ENCODE measurements at regions not wholly inside any gene's neighbourhood (a gene's known extent, or its start where the extent isn't known, plus 50 kb on each side); places are given as distances from the start of the nearest gene placed in this dataset.
A peak's percentile ranks its signal among the peaks of the same experiment; 100 is the strongest.

DNA sequence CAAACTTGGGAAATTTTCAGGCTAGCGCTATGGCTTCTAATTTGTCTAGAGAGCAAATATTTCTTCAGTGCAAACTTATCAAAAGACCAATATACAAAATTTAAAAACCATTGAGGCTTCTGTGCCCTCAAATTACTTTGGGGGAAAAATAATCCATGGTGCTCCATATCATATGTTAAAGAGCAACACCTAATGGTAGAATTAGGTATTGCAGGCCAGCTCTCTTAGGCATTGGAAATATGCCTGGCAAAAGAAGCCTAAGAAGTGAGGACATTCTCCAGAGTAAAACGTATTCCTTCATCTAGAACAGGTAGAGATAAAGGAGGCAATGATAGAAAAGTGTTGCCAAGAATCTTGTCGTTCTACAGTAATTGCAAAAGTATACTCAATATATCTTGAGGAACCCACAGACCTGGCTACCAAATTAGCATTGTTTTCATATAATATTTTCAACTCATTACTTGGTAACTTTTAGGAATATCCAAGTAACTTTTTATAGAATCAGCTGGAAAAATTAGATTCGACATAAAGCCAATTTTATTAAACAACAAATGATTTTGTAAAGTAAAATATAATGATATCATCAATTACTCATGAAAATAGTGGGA, 401.1 kb downstream of the BCL11A start:
- peak; percentile 30 for DNase-seq

DNA sequence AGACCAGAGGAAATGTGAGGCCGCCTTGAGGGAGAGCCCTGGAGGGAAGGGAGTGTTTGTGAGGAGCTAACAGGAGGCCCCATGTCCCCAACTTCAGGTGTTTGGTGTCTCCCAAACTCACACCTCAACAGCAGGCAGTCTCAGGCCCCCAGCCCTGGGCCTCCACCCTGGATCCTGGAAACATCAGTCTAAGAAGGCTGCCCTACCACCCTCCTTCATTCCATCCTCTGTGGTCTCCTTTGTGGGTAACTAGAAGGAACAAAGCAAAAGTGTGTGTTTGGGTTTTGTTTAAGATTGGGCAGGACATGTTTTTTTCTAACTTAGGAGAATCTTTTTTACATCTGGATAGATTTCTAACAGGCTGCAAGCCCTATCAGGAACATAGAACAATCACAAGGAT, 404.3 kb downstream of the BCL11A start:
- DNase-seq: no peak

DNA sequence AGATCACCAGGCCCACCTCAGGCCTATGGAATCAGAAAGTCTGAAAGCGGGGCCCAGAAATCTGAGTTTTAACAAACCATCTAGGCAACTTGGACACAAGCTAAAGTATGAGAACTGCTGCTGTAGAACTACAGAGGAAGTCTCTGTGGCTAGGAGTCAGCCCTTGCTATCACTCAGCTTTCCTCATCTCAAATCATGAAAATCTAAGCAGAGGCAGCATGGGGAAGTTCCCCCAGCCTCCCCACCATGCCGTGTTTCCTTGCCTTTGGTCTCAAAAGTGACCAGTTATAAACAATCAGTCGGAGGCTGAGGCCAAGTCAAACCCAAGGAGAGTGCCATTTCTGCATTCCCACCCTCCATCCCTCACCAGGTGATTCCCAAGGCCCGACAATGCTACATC, 404.7 kb downstream of the BCL11A start:
- DNase-seq: no peak

DNA sequence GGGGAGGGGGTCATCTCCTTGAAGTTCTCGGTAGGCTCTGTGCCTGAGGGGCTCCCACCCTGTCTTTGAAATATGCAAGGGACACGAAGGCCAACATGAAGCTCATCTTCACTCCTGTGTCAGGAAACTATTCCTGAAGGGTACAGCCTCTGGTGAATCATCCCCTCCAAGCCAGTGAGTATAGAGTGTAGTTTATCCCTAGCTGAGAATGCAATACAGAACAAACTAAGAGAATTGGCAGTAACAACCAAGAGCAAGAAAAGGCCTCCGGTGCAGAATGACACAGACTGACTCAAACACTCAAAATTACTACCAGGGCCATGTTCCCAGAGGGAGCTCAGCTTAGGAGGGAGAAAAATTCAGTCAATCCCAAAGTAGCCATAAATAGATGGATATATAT, 413.3 kb downstream of the BCL11A start:
- peak; percentile 69 for DNase-seq

DNA sequence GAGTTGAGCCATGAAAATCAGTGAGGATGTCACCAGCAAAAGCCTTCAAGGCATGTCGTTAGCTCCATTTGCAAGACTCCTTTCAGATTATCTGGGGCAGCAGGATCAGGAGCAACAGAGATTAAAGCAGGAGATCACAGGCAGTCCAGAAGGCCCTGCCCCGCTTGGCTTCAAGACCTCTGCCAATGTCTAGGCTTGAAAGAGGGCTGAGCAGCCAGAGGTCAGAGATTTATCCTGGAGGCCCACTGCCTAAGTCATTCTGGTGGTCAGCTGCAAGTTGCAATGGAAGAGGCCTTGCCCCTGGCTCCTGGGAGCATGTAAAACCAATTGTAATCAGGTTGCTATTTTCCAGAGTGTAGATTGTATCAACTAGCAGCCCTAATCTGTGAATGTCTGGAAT, 416.5 kb downstream of the BCL11A start:
- no peak for DNase-seq

DNA sequence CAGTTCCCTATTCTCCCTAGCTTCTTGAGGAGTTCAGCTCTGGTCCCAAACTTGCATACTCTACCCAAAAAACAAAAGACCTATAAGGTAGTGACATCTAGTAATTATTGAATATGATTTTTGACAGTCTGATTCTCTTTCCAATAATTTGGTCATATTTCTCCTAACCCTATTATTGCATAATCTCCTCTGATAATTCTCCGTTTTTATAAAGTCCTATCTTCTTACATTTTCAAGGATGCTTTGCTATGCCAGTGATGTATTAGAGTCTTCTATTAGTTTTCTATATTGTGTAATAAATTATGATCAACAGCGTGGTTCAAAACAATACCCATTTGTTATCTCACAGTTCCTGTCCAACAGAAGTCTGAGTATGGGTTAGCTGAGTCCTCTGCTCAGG, 426.3 kb downstream of the BCL11A start:
- no peak for DNase-seq

DNA sequence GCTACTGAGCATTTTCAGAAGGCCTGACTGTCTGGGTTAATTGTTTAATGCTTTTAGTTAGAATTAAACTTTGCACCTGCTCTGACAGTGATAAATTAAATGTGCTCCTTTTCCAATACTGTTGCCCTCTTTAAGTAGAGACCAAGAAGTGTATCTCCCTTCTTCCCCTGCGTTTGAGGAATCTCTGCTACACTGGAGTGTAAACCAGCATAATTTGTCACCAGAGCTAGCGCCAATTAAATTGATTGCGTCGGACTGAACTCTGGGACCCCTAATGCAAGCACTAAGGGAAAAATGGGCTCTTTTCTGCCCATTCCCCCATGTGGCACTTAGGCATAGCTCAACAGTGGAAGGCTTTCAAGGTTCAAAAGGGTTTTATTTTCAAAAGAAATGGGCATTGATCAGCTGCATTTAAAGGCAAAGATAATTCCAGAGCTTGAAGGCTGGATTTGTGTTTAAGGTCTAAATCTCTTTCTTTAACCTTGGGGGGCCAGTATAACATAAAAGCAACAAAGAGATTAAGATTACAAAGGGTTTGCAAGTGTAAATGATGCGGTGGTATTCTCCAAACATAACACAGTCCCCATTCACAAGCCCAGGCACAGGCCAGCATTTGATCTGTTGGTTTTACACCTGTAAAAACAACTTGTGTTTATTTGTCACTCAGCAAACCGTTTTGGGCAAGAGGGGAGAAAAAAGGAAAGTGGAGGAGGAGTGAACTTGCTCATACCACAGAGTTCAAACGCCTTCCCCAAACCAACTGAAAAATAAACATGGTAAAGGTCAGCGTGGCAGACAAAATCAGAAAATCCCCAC, 427.6 kb downstream of the BCL11A start:
- no peak for DNase-seq

DNA sequence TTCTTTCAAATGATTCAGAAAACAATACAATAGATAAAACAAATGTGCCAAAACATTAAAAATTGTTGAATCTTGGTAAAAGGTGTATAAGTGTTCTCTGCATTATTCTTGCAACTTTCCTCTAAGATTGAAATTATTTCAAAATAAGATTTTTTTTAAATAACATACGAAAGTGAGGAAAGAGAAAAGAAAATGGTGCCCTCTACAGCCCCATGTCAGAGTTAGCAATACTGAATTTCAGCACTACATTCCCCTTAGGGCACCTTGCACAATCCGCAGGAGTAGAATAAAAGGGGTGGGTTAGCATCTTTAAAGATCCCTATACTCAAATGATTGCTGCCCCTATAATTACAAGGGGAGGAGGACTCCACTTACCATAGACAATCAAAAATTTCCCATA, 433.7 kb downstream of the BCL11A start:
- DNase-seq: no peak

DNA sequence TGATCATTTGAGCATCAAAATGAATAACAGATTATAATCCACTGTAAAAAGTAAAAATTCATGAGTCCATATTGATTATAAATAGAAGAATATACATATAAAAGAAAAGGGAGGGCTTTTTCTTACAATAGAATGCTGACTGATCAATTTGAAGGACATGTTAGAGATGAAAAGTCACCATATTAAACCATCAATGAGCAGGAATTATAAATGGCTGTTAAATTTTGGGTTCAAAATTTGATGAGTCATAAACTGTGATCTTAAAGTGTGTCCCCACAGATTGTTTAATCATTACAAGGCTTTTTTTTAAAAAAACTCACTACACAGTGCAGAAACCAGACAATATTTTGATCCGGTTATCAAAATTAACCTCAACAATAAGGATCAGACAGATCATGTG, 434.5 kb downstream of the BCL11A start:
- no peak for DNase-seq

DNA sequence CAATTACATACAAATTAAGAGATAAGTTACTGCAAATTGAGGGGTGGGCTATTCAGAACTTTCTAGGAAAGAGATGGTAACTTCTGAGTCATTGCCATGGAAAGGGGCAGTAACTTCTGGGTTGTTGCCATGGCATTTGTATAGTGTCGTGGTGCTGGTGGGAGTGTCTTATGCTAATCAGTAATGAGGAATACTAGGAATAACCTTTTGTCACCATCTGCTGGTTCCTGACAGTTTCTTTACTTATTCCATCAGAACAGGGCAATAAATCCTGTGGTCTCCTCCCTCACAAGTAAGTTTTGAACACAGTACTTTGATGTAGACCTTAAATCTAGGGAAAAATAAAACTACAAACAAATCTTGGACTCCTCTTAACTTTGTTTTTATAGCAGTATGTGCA, 435.4 kb downstream of the BCL11A start:
- peak; percentile 16 for DNase-seq

DNA sequence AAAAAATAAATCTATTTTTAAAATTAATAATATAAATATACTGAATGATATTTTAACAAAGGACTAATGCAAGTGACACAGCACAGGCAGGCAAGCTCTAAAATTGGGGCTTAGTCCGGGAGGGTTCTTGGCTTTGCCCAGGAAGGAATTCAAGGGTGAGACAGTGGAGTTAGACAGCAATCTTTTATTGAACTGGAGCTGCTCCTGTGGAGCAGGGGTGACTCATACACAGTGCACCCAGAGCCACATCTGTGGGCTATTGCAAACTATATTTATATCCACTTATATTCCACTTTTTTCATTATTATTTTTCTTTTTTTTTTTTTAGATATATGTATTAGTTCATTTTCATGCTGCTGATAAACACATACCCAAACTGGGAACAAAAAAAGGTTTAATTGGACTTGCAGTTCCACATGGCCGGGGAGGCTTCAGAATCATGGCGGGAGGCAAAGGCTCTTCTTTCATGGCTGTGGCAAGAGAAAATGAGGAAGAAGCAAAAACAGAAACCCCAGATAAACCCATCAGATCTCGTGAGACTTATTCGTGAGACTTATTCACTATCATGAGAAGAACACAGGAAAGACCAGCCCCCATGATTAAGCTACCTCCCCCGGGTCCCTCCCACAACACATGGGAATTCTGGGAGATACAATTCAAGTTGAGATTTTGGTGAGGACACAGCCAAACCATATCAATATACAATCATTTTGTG, 437.1 kb downstream of the BCL11A start:
- peak; percentile 53 for DNase-seq

DNA sequence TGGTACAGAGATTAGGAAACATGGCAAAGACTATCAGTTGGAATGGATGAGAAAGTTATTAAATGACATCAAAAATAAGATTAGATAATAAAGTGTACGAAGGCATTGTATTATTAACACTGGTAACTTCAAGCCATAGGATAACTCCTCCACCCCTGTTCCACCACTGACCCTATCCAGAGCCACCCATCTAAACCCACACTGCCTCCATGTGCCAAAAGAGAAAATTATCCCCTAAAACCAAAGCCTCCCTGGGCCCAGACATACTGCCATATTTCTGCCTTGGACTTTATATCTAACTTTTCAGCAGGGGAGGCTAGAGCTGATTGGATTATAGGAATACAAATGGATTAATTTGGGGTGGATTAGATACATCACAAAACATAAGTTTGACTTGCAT, 443.7 kb downstream of the BCL11A start:
- no peak for DNase-seq

DNA sequence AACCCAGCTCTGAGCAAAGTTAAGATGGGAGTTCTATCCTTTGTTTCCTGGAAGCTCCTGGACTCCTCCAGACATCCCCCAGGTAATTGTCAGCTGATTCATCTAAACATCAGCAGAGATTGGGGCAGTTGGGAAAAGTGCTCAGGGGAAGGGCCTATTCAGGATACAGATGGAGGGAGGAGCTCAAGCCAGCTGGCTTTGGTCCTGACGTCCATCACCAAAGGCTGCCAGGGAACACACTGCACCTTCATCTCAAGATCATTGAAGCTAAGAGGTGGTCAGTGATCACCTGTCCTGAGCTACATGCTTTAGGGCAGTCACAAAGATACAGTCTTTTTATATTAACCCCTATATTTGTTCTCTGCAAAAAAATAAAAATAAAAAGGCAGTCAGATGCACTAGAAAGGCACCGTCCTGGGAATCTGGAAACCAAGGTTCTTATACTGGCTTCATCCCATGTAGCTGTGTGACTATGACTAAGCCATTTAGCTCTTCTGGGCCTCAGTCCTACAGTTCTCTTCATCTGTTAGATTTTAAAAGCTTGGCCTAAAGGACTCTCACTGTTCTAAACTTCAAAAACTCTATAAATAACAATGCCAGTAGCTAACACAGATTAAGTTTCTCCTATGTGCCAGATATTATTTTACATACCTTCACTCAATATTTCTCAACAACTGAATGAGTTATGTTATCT, 446.5 kb downstream of the BCL11A start:
- no peak for DNase-seq

DNA sequence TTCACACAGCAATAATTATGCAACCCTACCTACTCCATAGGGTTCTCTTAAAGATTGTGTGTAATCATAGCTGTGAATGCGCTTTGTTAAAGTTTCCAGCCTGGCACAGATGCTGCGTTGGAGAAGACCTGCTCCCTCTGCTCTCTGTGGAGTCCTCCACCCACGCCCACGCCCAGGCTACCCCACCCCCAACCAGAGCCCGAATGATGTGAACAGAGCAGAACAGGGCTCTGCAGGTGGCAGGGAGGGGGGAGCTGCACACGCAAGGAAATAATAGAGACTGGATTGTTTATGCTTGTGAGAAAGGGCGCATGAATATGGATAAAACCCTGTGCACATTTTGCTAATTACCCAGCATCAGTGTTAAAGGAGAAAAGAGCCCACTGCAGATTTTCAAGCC, 447.5 kb downstream of the BCL11A start:
- no peak for DNase-seq

DNA sequence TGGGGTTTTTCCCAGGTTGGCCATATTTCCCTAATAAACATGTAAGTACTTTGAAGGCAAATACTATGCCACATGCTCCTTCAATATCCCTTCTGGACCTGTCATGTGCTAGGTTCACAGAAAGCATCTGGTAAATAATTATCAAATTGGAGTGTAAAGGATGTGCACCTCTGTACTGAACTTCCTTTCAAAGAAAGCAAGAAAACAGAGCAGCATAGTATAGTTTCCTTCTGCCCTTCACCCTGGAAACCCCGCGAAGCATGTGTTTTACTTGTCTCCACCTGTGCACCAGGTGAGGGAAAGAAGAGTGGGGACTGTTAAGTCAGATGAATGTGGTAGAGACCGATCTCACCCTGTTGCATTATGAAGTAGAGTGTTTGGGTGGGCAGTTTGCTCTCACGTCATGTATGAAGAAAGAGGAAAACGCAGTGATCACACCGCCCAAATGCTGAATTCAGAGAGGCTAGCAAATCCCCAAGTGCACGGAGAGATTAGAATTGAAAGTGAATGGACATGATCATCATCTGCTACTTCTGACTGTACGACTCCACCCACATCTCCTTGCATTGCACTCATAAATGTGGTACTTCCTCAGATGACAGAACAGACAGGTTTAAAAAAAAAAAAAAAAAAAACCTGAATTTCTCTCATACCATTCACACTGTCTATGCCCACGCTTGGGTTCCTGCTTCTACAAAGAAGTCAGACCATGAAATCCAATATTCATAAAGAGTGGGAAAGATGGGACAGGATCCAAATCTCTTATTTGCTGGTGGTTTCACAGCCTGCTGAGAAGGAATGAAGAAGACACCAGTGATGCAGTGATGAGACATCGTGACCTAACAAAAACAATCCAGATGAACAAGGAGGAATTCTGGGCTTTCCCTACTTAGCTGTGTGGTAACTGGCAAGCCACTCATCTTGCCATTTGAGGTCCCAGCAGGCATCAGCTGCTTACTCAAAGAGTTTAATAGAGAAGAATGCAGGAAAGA, 448.6 kb downstream of the BCL11A start:
- peak; percentile 96 for DNase-seq

DNA sequence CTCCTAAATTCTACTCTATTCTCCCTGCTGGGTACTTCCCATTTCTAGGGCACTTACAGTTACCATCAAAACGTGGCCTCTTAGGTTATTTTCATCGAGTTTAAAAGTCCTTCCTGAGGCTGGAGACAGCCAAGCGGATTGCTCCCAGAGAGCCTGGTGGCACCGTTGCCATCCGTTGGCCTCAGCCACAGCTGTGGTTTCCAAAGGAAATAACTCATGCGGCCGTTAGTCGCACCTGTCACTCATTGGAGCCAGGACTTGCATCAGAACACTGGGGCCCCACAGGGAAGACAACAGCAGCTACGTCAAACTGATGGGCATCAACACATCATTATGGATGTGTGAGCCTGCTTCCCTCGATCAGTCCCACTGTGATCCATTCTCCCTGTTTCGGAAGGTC, 453.4 kb downstream of the BCL11A start:
- DNase-seq: no peak

DNA sequence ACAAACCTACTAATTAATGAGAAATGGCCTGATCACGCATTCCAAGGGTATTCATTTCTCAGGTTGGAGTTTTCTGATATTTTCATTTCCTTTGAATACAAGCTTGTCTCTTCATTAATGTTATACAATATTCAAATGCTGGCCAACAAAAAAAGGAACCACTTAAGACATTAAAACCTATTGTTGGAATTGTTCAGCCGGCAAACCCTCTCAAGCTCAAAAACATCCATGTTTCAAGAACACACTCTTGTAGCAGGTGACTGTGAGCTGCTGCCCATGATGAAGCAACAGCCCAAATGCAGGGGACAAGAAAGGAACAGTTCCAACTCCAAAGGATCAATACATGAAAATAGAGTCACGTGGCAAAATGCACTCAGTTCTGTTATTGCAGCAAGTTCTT, 454.5 kb downstream of the BCL11A start:
- DNase-seq: no peak

DNA sequence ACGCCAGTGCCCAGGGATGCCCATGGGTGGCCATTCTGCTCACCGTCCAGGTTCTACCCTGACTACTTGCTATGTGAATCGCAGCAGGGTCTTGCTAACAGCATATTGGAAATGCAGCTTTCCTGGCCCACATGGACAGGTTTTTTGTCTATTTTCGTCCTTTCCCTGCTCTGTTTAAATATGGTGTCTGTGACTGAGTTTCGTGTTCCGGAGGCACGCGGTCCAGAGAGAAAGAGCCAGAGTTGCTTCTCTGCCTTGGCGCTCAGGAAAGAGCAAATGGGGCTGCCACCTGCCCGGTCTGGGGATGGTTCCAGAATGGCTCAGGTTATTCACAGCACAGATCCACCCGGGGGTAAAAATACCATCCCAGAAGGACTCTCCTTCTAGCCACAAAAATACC, 456.2 kb downstream of the BCL11A start:
- DNase-seq: no peak

DNA sequence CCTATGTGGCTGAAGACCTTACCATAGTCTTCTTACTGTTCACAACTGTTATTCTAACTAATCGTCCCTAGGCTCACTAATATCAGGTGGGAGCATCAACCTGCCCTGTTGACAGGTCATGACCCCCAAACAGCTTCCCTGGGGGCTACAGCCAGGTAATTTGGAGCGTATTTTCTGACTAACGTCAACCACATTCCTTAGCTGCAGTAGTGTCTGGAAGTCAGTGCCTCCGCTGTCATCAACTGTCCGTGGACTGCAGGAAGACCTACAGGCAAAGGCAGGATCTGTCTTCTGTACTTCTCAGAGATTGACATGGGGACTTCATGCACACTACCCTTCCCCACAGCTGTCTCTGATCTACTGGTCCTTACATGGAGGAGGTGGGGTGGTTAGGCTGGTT, 456.9 kb downstream of the BCL11A start:
- DNase-seq: no peak

DNA sequence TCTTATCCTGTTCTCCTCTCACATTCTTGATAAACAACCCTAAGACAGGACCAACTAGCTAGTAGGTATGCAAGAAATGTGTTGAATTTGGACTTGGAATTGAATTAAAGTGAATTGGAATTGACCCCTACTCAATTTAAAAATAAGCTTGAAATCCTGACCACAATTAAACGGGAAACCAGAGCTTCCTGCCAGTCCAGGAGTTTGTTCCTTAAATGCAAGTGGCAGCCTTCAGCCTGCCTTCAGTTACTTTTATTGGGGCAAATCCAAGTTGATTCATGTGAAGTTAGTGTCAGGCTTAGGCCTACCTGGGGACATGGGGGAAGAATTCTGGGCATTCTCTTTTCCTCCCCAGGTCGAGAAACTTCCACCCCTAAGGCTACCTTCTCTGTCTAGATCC, 457.6 kb downstream of the BCL11A start:
- no peak for DNase-seq

DNA sequence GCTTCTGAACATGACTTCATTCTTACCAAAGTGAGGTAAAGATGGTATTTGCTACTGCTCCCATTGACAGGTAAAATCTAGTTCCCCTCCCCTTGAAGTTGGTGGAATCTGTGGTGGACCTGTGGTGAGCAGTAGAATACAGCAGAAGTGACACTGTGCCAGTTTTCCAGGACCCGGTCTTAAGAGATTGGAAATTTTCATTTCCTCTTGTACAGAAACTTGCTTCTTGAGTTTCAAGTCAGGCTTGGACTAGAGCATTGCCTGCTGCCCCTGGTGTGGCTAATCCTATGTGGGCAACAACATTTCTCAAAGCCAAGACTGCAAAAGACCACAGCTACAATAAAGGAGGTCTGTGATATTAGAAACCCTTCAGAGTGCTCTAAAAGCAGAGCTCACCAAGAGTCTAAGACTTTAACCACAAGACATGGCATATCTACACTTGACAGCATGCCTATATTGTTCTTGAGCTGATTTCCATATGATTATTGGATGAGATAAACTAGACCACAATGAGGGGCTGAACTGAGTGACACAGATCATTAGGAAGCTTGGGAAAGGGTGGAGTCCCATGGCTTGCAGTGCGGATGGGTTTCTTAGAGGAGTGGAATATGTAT, 458.1 kb downstream of the BCL11A start:
- DNase-seq: no peak

All from fibroblast of skin of back (primary cell).